ENCODE measurements at regions not wholly inside any gene's neighbourhood (a gene's known extent, or its start where the extent isn't known, plus 50 kb on each side); places are given as distances from the start of the nearest gene placed in this dataset.
"Not testable (repeated sequence)": the region's sequence is repeated elsewhere in the genome, so short reads cannot be mapped to it uniquely, and the experiment has no call there.

GRCh38 chrX:82528525-82528924 lies 979.6 kb upstream of the POU3F4 start:
- H3K4me1 ChIP-seq (ENCODE audit: insufficient read depth, poor library complexity, severe bottlenecking): no peaks in the 10 kb centered on the region
- no peak overlapping the region for H3K27ac ChIP-seq (ENCODE audit: poor library complexity, severe bottlenecking)
- no peak for TF ChIP-seq CTCF (IDR thresholded peaks at IDR 0.05; ENCODE audit: poor library complexity, severe bottlenecking)
- no peak for DNase-seq (ENCODE audit: low spot score)
- no peaks in the 10 kb centered on the region for H3K9me3 ChIP-seq (ENCODE audit: severe bottlenecking)
- no peak overlapping the region for H3K4me3 ChIP-seq (ENCODE audit: severe bottlenecking)
- H3K27me3 ChIP-seq (ENCODE audit: insufficient read depth, poor library complexity, severe bottlenecking): no peaks in the 10 kb centered on the region
- ATAC-seq (ENCODE audit: low read depth): no peak
- H3K36me3 ChIP-seq (ENCODE audit: low read depth): no peaks in the 10 kb centered on the region

GRCh38 chrX:82534086-82534597 lies 973.9 kb upstream of the POU3F4 start:
- Histone ChIP-seq H3K9me3 (ENCODE audit: severe bottlenecking) (no peaks in the 10 kb centered on the region), H3K4me3 (ENCODE audit: severe bottlenecking) (no peak overlapping the region), H3K27ac (ENCODE audit: poor library complexity, severe bottlenecking) (no peak overlapping the region), H3K27me3 (ENCODE audit: insufficient read depth, poor library complexity, severe bottlenecking) (no peaks in the 10 kb centered on the region), H3K4me1 (ENCODE audit: insufficient read depth, poor library complexity, severe bottlenecking) (no peaks in the 10 kb centered on the region), H3K36me3 (ENCODE audit: low read depth) (no peaks in the 10 kb centered on the region)
- no peak for TF ChIP-seq CTCF (IDR thresholded peaks at IDR 0.05; ENCODE audit: poor library complexity, severe bottlenecking)
- ATAC-seq (ENCODE audit: low read depth) (no peak), DNase-seq (ENCODE audit: low spot score) (no peak)

- not testable (repeated sequence) for H3K4me1 ChIP-seq (ENCODE audit: insufficient read depth, poor library complexity, severe bottlenecking); ATAC-seq (ENCODE audit: low read depth); DNase-seq (ENCODE audit: low spot score); H3K9me3 ChIP-seq (ENCODE audit: severe bottlenecking); H3K4me3 ChIP-seq (ENCODE audit: severe bottlenecking); H3K27me3 ChIP-seq (ENCODE audit: insufficient read depth, poor library complexity, severe bottlenecking); H3K36me3 ChIP-seq (ENCODE audit: low read depth); H3K27ac ChIP-seq (ENCODE audit: poor library complexity, severe bottlenecking)
Observed at GRCh38 chrX:82537205-82537604, 970.9 kb upstream of the POU3F4 start.

GRCh38 chrX:82541822-82542221 lies 966.3 kb upstream of the POU3F4 start:
- no peaks in the 10 kb centered on the region for H3K9me3 ChIP-seq (ENCODE audit: severe bottlenecking)
- no peak overlapping the region for H3K4me3 ChIP-seq (ENCODE audit: severe bottlenecking)
- ATAC-seq (ENCODE audit: low read depth) (no peak), DNase-seq (ENCODE audit: low spot score) (no peak)
- no peaks in the 10 kb centered on the region for H3K36me3 ChIP-seq (ENCODE audit: low read depth)
- H3K27me3 ChIP-seq (ENCODE audit: insufficient read depth, poor library complexity, severe bottlenecking): no peaks in the 10 kb centered on the region
- TF ChIP-seq CTCF (IDR thresholded peaks at IDR 0.05; ENCODE audit: poor library complexity, severe bottlenecking): no peak
- H3K27ac ChIP-seq (ENCODE audit: poor library complexity, severe bottlenecking): no peak overlapping the region
- H3K4me1 ChIP-seq (ENCODE audit: insufficient read depth, poor library complexity, severe bottlenecking): no peaks in the 10 kb centered on the region

- H3K27me3 ChIP-seq (ENCODE audit: insufficient read depth, poor library complexity, severe bottlenecking); ATAC-seq (ENCODE audit: low read depth); H3K9me3 ChIP-seq (ENCODE audit: severe bottlenecking); H3K4me1 ChIP-seq (ENCODE audit: insufficient read depth, poor library complexity, severe bottlenecking); H3K4me3 ChIP-seq (ENCODE audit: severe bottlenecking); DNase-seq (ENCODE audit: low spot score); H3K36me3 ChIP-seq (ENCODE audit: low read depth); H3K27ac ChIP-seq (ENCODE audit: poor library complexity, severe bottlenecking): not testable (repeated sequence)
Observed at GRCh38 chrX:82552201-82552600, 955.9 kb upstream of the POU3F4 start.

- no peak for ATAC-seq (ENCODE audit: low read depth)
Observed at GRCh38 chrX:82556588-82556987, 951.5 kb upstream of the POU3F4 start.

More at GRCh38 chrX:82556588-82556987, 951.5 kb upstream of the POU3F4 start:
- no peak for TF ChIP-seq CTCF (IDR thresholded peaks at IDR 0.05; ENCODE audit: poor library complexity, severe bottlenecking)
- no peaks in the 10 kb centered on the region for H3K9me3 ChIP-seq (ENCODE audit: severe bottlenecking)
- DNase-seq (ENCODE audit: low spot score): no peak
- H3K27ac ChIP-seq (ENCODE audit: poor library complexity, severe bottlenecking): no peak overlapping the region
- H3K36me3 ChIP-seq (ENCODE audit: low read depth): no peaks in the 10 kb centered on the region
- no peak overlapping the region for H3K4me3 ChIP-seq (ENCODE audit: severe bottlenecking)
- H3K27me3 ChIP-seq (ENCODE audit: insufficient read depth, poor library complexity, severe bottlenecking): no peaks in the 10 kb centered on the region
- H3K4me1 ChIP-seq (ENCODE audit: insufficient read depth, poor library complexity, severe bottlenecking): no peaks in the 10 kb centered on the region
